ENCODE measurements at regions not wholly inside any gene's neighbourhood (a gene's known extent, or its start where the extent isn't known, plus 50 kb on each side); places are given as distances from the start of the nearest gene placed in this dataset.

GRCh38 chr5:126133424-126133823 is 289.8 kb upstream of the GRAMD2B start:
- no peak for TF ChIP-seq CTCF (IDR thresholded peaks at IDR 0.05)
- TF ChIP-seq POLR2A (IDR thresholded peaks at IDR 0.05), result no peak

Data from lower leg skin (tissue), 3 donors.